Breast epithelium (tissue), 4 donors: ENCODE measurements at regions not wholly inside any gene's neighbourhood (a gene's known extent, or its start where the extent isn't known, plus 50 kb on each side); places are given as distances from the start of the nearest gene placed in this dataset.

Experiments used
- DNase-seq, 2 donors: peaks; one replicate each; pipeline ENCODE4 v3.0.0-alpha.2; 2019; ENCODE audit warnings: low spot score in 2 of 2
- H3K27ac ChIP-seq, 2 donors: fragments of 200-600 bp; sonication (generic) in 1 of 2; one replicate each; pipeline ENCODE4 v1.5.1; 2016 to 2019; ENCODE audit warnings: mild to moderate bottlenecking in 1 of 2
- H3K27me3 ChIP-seq, 2 donors: fragments of 200-600 bp; sonication (generic) in 1 of 2; one replicate each; pipeline versions ENCODE4 v1.5.1 to v1.6.0; 2017 to 2019; ENCODE audit warnings: control low read depth in 1 of 2, mild to moderate bottlenecking in 1 of 2
- H3K36me3 ChIP-seq: fragments of 200-600 bp; one replicate; pipeline ENCODE4 v1.5.1; 2019
- H3K4me1 ChIP-seq, 2 donors: fragments of 200-600 bp; sonication (generic); one replicate each; pipeline ENCODE4 v1.5.1; 2016 to 2019; ENCODE audit warnings: control low read depth in 1 of 2
- H3K4me3 ChIP-seq, 3 donors: fragments of 200-600 bp; sonication (generic); 1 replicate in 2 of 3; 2 replicates in 1 of 3; pipeline ENCODE4 v1.5.1; 2016 to 2019; ENCODE audit warnings: mild to moderate bottlenecking in 3 of 3, moderate library complexity in 2 of 3
- H3K9me3 ChIP-seq, 2 donors: fragments of 200-600 bp; sonication (generic) in 1 of 2; one replicate each; pipeline ENCODE4 v1.5.1; 2016 to 2019; ENCODE audit warnings: control low read depth in 1 of 2
- POLR2A ChIP-seq: fragments of 450-650 bp; IDR thresholded peaks from one replicate; pipeline ENCODE4 v1.6.1; 2016; ENCODE audit warnings: antibody characterized with exemption, mild to moderate bottlenecking, moderate library complexity
- POLR2AphosphoS5 ChIP-seq, 3 donors: sonication (generic); formaldehyde crosslinking; IDR thresholded peaks; one replicate each; pipeline ENCODE4 v1.6.1; 2017; ENCODE audit warnings: antibody characterized with exemption in 3 of 3
- intact Hi-C: fragments of 100-400 bp; cut with DNase I; formaldehyde crosslinking; loops from one replicate; pipeline ENCODE4 v1.15.1; 2023; ENCODE audit warnings: low total_unique reads
- TF ChIP-seq, protein P1 (sequence below), 3 donors: fragments of 450-650 bp; IDR thresholded peaks; one replicate each; pipeline ENCODE4 v1.5.1; 2016 to 2017; ENCODE audit warnings: antibody characterized with exemption in 3 of 3, mild to moderate bottlenecking in 3 of 3, moderate library complexity in 3 of 3

DNA sequence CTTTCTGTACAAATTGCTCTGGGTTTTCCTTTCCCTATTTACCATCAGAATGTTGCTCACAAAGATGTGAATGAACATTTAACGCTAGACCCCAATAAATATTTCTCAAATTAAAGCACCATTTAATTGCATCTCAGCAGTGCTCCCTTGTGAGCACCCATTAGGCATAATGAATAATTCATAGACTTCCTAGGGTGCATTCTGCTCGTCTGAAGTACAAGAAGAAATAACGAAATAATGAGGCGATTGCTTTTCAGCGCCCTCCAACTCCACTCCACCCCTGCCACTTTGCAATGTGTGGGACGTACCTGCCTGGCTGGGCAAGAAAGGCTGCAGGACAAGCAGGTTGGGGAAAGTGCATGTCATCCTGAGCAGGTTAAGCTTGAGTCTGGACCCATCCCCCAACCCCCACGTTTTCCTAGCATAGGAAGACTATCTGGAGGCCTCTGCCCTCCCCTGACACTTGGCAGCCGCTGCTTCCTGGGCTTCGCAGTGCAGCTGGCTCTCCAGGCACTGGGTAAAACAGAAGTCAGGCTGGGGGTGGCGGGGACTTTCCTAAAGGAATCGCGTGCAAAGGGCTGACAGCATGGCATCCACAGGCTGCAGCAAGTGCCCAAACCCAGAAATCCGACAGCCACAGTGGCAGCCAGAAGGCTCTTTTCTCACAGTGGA is 253.7 kb downstream of the DUSP6 start:
- intact Hi-C loops: no loop called here
- Histone ChIP-seq H3K27me3 (no peaks in the 10 kb centered on the region), H3K9me3 (no peaks in the 10 kb centered on the region), H3K36me3 (no peaks in the 10 kb centered on the region), H3K4me3 (no peak overlapping the region), H3K27ac (no peak overlapping the region), H3K4me1 (no peaks in the 10 kb centered on the region)
- no peak for DNase-seq
- TF ChIP-seq, protein P1, sequence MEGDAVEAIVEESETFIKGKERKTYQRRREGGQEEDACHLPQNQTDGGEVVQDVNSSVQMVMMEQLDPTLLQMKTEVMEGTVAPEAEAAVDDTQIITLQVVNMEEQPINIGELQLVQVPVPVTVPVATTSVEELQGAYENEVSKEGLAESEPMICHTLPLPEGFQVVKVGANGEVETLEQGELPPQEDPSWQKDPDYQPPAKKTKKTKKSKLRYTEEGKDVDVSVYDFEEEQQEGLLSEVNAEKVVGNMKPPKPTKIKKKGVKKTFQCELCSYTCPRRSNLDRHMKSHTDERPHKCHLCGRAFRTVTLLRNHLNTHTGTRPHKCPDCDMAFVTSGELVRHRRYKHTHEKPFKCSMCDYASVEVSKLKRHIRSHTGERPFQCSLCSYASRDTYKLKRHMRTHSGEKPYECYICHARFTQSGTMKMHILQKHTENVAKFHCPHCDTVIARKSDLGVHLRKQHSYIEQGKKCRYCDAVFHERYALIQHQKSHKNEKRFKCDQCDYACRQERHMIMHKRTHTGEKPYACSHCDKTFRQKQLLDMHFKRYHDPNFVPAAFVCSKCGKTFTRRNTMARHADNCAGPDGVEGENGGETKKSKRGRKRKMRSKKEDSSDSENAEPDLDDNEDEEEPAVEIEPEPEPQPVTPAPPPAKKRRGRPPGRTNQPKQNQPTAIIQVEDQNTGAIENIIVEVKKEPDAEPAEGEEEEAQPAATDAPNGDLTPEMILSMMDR (IDR thresholded peaks at IDR 0.05): no peak
- TF ChIP-seq POLR2AphosphoS5 (IDR thresholded peaks at IDR 0.05) (no peak), POLR2A (no peak)

DNA sequence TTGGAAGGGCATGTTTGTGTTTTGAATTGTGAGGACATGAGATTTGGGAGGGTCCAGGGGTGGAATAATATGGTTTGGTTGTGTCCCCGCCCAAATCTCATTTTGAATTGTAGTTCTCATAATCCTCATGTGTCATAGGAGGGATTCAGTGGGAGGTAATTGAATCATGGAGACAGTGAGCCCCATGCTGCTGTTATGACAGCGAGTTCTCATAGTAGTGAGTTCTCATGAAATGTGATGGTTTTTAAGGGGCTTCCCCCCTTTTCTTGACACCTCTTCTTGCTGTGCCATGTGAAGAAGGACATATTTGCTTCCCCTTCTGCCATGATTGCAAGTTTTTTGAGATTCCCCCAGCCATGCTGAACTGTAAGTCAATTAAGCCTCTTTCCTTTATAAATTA is 260.0 kb downstream of the DUSP6 start:
- DNase-seq: no peak
- intact Hi-C loops: no loop called here
- Histone ChIP-seq H3K36me3 (no peaks in the 10 kb centered on the region), H3K27ac (no peak overlapping the region), H3K4me1 (no peaks in the 10 kb centered on the region), H3K9me3 (peaks cover 0 to 14% of the 10 kb centered on the region in 2 donors), H3K4me3 (no peak overlapping the region), H3K27me3 (no peaks in the 10 kb centered on the region)
- TF ChIP-seq, protein P1 (IDR thresholded peaks at IDR 0.05): no peak
- no peak for TF ChIP-seq POLR2AphosphoS5 (IDR thresholded peaks at IDR 0.05)

DNA sequence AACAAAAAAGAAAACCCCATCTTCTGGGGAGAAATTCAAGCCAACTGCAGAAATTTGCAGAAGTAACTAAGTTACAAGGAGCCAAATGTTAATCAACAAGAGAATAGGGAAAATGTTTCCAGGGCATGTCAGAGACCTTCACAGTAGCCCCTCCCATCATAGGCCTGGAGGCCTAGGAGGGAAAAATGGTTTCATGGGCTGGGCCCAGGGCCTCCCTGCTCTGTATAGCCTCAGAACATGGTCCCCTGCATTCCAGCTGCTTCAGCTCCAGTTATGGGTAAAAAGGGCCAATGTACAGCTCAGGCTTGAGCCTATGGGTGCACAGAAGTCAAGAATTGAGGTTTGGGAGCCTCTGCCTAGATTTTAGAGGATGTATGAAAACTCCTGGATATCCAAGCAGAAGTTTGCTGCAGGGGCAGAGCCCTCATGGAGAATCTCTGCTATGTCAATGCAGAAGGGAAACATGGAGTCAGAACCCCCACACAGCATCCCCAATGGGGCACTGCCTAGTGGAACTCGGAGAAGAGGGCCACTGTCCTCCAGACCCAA is 260.9 kb downstream of the DUSP6 start:
- no peak for TF ChIP-seq POLR2A
- TF ChIP-seq POLR2AphosphoS5 (IDR thresholded peaks at IDR 0.05): no peak
- TF ChIP-seq, protein P1 (IDR thresholded peaks at IDR 0.05): no peak
- intact Hi-C loops: no loop called here

DNA sequence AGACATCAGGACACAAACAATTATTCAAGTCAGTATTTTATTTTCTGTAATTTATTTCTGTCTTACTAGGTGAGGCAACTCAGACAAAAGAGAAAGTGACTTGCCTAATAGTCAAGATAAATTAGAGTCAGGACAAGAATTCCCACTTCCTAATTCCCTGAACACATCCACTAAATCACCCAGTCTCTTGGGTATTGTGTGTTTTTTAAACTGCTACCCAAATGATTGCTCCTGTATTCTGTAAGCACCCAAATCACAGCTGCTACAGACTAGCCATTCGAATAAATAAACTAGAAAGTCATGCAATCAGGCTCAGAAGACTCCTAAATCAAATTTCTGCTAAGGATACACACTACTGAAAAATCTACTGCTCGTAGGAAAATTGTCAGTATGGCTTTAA is 263.0 kb downstream of the DUSP6 start:
- Histone ChIP-seq H3K36me3 (no peaks in the 10 kb centered on the region), H3K9me3 (peaks cover 0 to 14% of the 10 kb centered on the region in 2 donors), H3K27ac (no peak overlapping the region), H3K4me1 (no peaks in the 10 kb centered on the region), H3K27me3 (no peaks in the 10 kb centered on the region), H3K4me3 (no peak overlapping the region)
- no peak for DNase-seq
- TF ChIP-seq POLR2A (no peak), POLR2AphosphoS5 (IDR thresholded peaks at IDR 0.05) (no peak)
- TF ChIP-seq, protein P1 (IDR thresholded peaks at IDR 0.05): no peak
- intact Hi-C loops: no loop called here

More for the DNA sequence above, 260.9 kb downstream of the DUSP6 start:
- no peak overlapping the region for H3K4me3 ChIP-seq
- no peaks in the 10 kb centered on the region for H3K4me1 ChIP-seq
- H3K27me3 ChIP-seq: no peaks in the 10 kb centered on the region
- H3K9me3 ChIP-seq: peaks cover 0 to 14% of the 10 kb centered on the region in 2 donors
- no peak for DNase-seq
- H3K27ac ChIP-seq: no peak overlapping the region
- H3K36me3 ChIP-seq: no peaks in the 10 kb centered on the region

DNA sequence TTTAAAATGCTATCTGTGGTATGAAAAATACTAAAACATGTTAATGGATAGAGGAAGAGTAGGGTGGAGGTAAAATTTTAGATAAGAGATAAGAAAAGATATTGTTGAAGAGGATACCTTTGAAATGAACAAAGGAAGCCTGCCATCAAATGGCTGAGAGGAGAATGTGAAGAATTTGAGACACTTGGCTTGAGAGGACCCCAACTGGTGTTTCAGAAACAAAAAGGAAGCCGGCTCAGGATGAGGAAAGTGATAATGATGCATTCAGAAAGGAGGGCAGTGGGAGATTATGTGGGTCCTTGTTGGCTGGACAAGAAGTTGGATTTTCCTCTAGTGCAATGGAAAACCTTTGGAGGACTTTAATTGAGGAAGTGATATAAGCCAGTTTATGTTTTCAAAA is 264.4 kb downstream of the DUSP6 start:
- no peaks in the 10 kb centered on the region for H3K27me3 ChIP-seq
- H3K9me3 ChIP-seq: peaks cover 0 to 14% of the 10 kb centered on the region in 2 donors
- intact Hi-C loops: no loop called here
- no peak overlapping the region for H3K27ac ChIP-seq
- H3K4me1 ChIP-seq: no peaks in the 10 kb centered on the region
- TF ChIP-seq, protein P1 (IDR thresholded peaks at IDR 0.05): no peak
- TF ChIP-seq POLR2A (no peak), POLR2AphosphoS5 (IDR thresholded peaks at IDR 0.05) (no peak)
- no peak for DNase-seq
- H3K36me3 ChIP-seq: no peaks in the 10 kb centered on the region
- no peak overlapping the region for H3K4me3 ChIP-seq
